CD4-positive, alpha-beta T cell treated with Interleukin-10 for 1 hour (primary cell): ENCODE measurements at regions not wholly inside any gene's neighbourhood (a gene's known extent, or its start where the extent isn't known, plus 50 kb on each side); places are given as distances from the start of the nearest gene placed in this dataset.

Experiments used
- DNase-seq: peaks from one replicate; pipeline ENCODE4 v3.0.0-alpha.2; 2020

DNA sequence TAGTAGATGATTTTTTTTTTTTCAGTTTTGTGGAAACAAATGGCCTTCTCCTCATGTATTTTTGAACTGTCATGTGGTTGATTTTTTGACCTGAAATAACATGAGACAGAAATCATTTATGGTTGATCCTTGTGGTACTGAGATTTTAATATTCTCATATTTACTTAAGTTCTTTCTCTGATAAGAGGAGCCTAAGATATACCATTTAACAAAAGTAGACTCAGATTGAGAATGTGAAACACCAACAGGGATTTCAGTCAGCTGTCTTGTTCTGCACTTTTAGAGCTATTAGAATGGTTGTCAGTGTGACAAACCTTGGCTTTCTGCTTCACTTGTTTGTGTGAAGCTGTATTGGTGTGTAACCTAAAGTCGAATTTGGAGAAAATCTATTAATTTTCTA is 575.7 kb downstream of the SPOCK3 start:
- DNase-seq: no peak

- DNase-seq: no peak
These were observed 571.9 kb downstream of the SPOCK3 start for GRCh38 chr4:166662266-166662843.

- DNase-seq: no peak
These were observed 564.0 kb downstream of the SPOCK3 start for GRCh38 chr4:166670341-166670740.

GRCh38 chr4:166673911-166674310 is 560.4 kb downstream of the SPOCK3 start:
- no peak for DNase-seq

GRCh38 chr4:166675411-166675810 is 558.9 kb downstream of the SPOCK3 start:
- DNase-seq: no peak

GRCh38 chr4:166680796-166681195 is 553.5 kb downstream of the SPOCK3 start:
- no peak for DNase-seq

GRCh38 chr4:166682200-166682599 is 552.1 kb downstream of the SPOCK3 start:
- DNase-seq: no peak
